Tibial nerve (tissue), 4 donors: ENCODE measurements at regions not wholly inside any gene's neighbourhood (a gene's known extent, or its start where the extent isn't known, plus 50 kb on each side); places are given as distances from the start of the nearest gene placed in this dataset.

Experiments used
- EP300 ChIP-seq, 2 donors: sonication (generic); formaldehyde crosslinking; IDR thresholded peaks; one replicate each; pipeline ENCODE4 v1.6.1; 2017; ENCODE audit warnings: antibody characterized with exemption in 2 of 2, mild to moderate bottlenecking in 1 of 2
- POLR2A ChIP-seq, 2 donors: fragments of 450-650 bp; IDR thresholded peaks; one replicate each; pipeline ENCODE4 v1.6.1; 2017; ENCODE audit warnings: antibody characterized with exemption in 2 of 2, mild to moderate bottlenecking in 2 of 2, moderate library complexity in 2 of 2
- TF ChIP-seq, protein P1 (sequence below), 5 experiments: fragments of 200-600 bp in 3 of 5; fragments of 450-650 bp in 2 of 5; sonication (generic) in 3 of 5; IDR thresholded peaks; one replicate each; pipeline ENCODE4 v1.5.1; 2016 to 2019; ENCODE audit warnings: antibody characterized with exemption in 5 of 5, mild to moderate bottlenecking in 3 of 5, moderate library complexity in 2 of 5

DNA sequence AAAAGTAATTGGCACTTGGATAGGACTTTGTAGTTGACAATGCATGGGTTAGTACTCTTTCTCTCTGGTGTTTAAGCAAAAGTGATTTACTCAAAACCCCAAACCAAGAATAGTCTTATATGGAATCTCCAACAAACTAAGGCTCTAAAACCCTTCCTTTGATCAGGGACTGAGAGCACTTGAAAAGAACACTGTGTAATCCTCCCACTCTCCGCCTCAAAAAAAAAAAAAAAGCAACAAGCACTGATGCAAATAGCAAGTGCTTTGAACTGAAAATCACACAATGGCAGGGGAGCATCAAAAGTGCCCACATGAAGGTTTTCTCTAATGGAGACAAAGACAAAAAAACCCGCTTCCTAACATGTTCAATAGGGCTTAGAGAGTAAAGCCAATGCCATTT lies 467.9 kb upstream of the AUTS2 start:
- TF ChIP-seq, protein P1, sequence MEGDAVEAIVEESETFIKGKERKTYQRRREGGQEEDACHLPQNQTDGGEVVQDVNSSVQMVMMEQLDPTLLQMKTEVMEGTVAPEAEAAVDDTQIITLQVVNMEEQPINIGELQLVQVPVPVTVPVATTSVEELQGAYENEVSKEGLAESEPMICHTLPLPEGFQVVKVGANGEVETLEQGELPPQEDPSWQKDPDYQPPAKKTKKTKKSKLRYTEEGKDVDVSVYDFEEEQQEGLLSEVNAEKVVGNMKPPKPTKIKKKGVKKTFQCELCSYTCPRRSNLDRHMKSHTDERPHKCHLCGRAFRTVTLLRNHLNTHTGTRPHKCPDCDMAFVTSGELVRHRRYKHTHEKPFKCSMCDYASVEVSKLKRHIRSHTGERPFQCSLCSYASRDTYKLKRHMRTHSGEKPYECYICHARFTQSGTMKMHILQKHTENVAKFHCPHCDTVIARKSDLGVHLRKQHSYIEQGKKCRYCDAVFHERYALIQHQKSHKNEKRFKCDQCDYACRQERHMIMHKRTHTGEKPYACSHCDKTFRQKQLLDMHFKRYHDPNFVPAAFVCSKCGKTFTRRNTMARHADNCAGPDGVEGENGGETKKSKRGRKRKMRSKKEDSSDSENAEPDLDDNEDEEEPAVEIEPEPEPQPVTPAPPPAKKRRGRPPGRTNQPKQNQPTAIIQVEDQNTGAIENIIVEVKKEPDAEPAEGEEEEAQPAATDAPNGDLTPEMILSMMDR (IDR thresholded peaks at IDR 0.05): no peak
- TF ChIP-seq EP300 (IDR thresholded peaks at IDR 0.05): no peak
- no peak for TF ChIP-seq POLR2A (IDR thresholded peaks at IDR 0.05)
